ENCODE measurements at regions not wholly inside any gene's neighbourhood (a gene's known extent, or its start where the extent isn't known, plus 50 kb on each side); places are given as distances from the start of the nearest gene placed in this dataset.

- DNase-seq: no peak
These were observed 484.3 kb upstream of the ROBO1 start for GRCh38 chr3:80252113-80252512.

GRCh38 chr3:80247766-80248165 lies 480.0 kb upstream of the ROBO1 start:
- no peak for DNase-seq

GRCh38 chr3:80244390-80244789 lies 476.6 kb upstream of the ROBO1 start:
- no peak for DNase-seq

- no peak for DNase-seq
These were observed 474.0 kb upstream of the ROBO1 start for GRCh38 chr3:80241791-80242190.

GRCh38 chr3:80239301-80239700 lies 471.5 kb upstream of the ROBO1 start:
- DNase-seq: no peak

- no peak for DNase-seq
These were observed 470.8 kb upstream of the ROBO1 start for GRCh38 chr3:80238606-80239005.

GRCh38 chr3:80238152-80238551 lies 470.4 kb upstream of the ROBO1 start:
- no peak for DNase-seq

GRCh38 chr3:80234706-80235105 lies 466.9 kb upstream of the ROBO1 start:
- no peak for DNase-seq

- no peak for DNase-seq
These were observed 465.8 kb upstream of the ROBO1 start for GRCh38 chr3:80233576-80233975.

GRCh38 chr3:80232760-80233159 lies 465.0 kb upstream of the ROBO1 start:
- no peak for DNase-seq

- DNase-seq: no peak
These were observed 463.2 kb upstream of the ROBO1 start for GRCh38 chr3:80230962-80231361.

GRCh38 chr3:80227216-80227615 lies 459.4 kb upstream of the ROBO1 start:
- no peak for DNase-seq

GRCh38 chr3:80215191-80215590 lies 447.4 kb upstream of the ROBO1 start:
- no peak for DNase-seq

GRCh38 chr3:80213086-80213485 lies 445.3 kb upstream of the ROBO1 start:
- DNase-seq: no peak

- no peak for DNase-seq
These were observed 425.1 kb upstream of the ROBO1 start for GRCh38 chr3:80192936-80193335.

- DNase-seq: no peak
These were observed 422.3 kb upstream of the ROBO1 start for GRCh38 chr3:80190051-80190450.

- DNase-seq: no peak
These were observed 420.2 kb upstream of the ROBO1 start for GRCh38 chr3:80187981-80188380.

GRCh38 chr3:80159990-80160506 lies 392.2 kb upstream of the ROBO1 start:
- no peak for DNase-seq

GRCh38 chr3:80158332-80158731 lies 390.5 kb upstream of the ROBO1 start:
- no peak for DNase-seq

GRCh38 chr3:80157546-80157945 lies 389.7 kb upstream of the ROBO1 start:
- no peak for DNase-seq

GRCh38 chr3:80152692-80153091 lies 384.9 kb upstream of the ROBO1 start:
- no peak for DNase-seq

GRCh38 chr3:80142714-80143113 lies 374.9 kb upstream of the ROBO1 start:
- no peak for DNase-seq

GRCh38 chr3:80141557-80141956 lies 373.8 kb upstream of the ROBO1 start:
- DNase-seq: no peak

- DNase-seq: no peak
These were observed 348.5 kb upstream of the ROBO1 start for GRCh38 chr3:80116281-80116680.

- no peak for DNase-seq
These were observed 346.9 kb upstream of the ROBO1 start for GRCh38 chr3:80114694-80115093.

- no peak for DNase-seq
These were observed 345.5 kb upstream of the ROBO1 start for GRCh38 chr3:80113331-80113730.

All from amniotic stem cell (primary cell).